ENCODE measurements at regions not wholly inside any gene's neighbourhood (a gene's known extent, or its start where the extent isn't known, plus 50 kb on each side); places are given as distances from the start of the nearest gene placed in this dataset.

GRCh38 chr10:30190577-30191552, 131.5 kb upstream of the JCAD start:
- no peak for DNase-seq
- Mint-ChIP-seq H3K9me3 (peaks cover 0 to 8% (median 0%) of the 10 kb centered on the region in 7 donors), H3K27ac (no peak overlapping the region), H3K4me1 (peaks cover 8 to 11% (median 8%) of the 10 kb centered on the region in 3 donors), H3K36me3 (no peaks in the 10 kb centered on the region), H3K27me3 (no peaks in the 10 kb centered on the region), H3K4me3 (no peak overlapping the region)
- ATAC-seq (ENCODE audit: low read depth in 2 of 2), result no peak

- Mint-ChIP-seq H3K4me1 (peaks cover 8 to 11% (median 8%) of the 10 kb centered on the region in 3 donors), H3K36me3 (no peaks in the 10 kb centered on the region), H3K27ac (no peak overlapping the region), H3K9me3 (peaks cover 0 to 4% (median 0%) of the 10 kb centered on the region in 7 donors), H3K27me3 (no peaks in the 10 kb centered on the region), H3K4me3 (no peak overlapping the region)
- ATAC-seq (ENCODE audit: low read depth in 2 of 2) (no peak), DNase-seq (no peak)
Measured at GRCh38 chr10:30189238-30189580, 129.8 kb upstream of the JCAD start.

GRCh38 chr10:30188556-30189237, 129.3 kb upstream of the JCAD start:
- ATAC-seq (ENCODE audit: low read depth in 2 of 2) (no peak), DNase-seq (no peak)
- no peaks in the 10 kb centered on the region for H3K9me3 Mint-ChIP-seq
- peaks cover 8 to 11% (median 8%) of the 10 kb centered on the region in 3 donors for H3K4me1 Mint-ChIP-seq
- H3K4me3 Mint-ChIP-seq, result no peak overlapping the region
- H3K27ac Mint-ChIP-seq, result no peak overlapping the region
- no peaks in the 10 kb centered on the region for H3K36me3 Mint-ChIP-seq
- no peaks in the 10 kb centered on the region for H3K27me3 Mint-ChIP-seq

GRCh38 chr10:30188101-30188500, 128.7 kb upstream of the JCAD start:
- Mint-ChIP-seq H3K27me3 (no peaks in the 10 kb centered on the region), H3K9me3 (no peaks in the 10 kb centered on the region), H3K4me3 (no peak overlapping the region), H3K36me3 (no peaks in the 10 kb centered on the region), H3K4me1 (peaks cover 8 to 11% (median 8%) of the 10 kb centered on the region in 3 donors), H3K27ac (no peak overlapping the region)
- no peak for ATAC-seq (ENCODE audit: low read depth in 2 of 2)
- no peak for DNase-seq

- Mint-ChIP-seq H3K27me3 (no peaks in the 10 kb centered on the region), H3K36me3 (no peaks in the 10 kb centered on the region), H3K4me3 (no peak overlapping the region), H3K27ac (no peak overlapping the region), H3K4me1 (peaks cover 8 to 11% (median 8%) of the 10 kb centered on the region in 3 donors), H3K9me3 (no peaks in the 10 kb centered on the region)
- DNase-seq (no peak), ATAC-seq (ENCODE audit: low read depth in 2 of 2) (no peak)
Measured at GRCh38 chr10:30187010-30187409, 127.6 kb upstream of the JCAD start.

- H3K9me3 Mint-ChIP-seq, result no peaks in the 10 kb centered on the region
- H3K27ac Mint-ChIP-seq, result peak overlapping the region in 1 of 6 donors; percentile 13
- H3K36me3 Mint-ChIP-seq, result no peaks in the 10 kb centered on the region
- no peak for DNase-seq
- no peak for ATAC-seq (ENCODE audit: low read depth in 2 of 2)
- peaks cover 8 to 11% (median 8%) of the 10 kb centered on the region in 3 donors for H3K4me1 Mint-ChIP-seq
- H3K4me3 Mint-ChIP-seq, result peak overlapping the region in 4 of 8 donors; percentile 25 to 46 (median 29)
- no peaks in the 10 kb centered on the region for H3K27me3 Mint-ChIP-seq
Measured at GRCh38 chr10:30186371-30186875, 127.0 kb upstream of the JCAD start.

GRCh38 chr10:30185916-30186315, 126.5 kb upstream of the JCAD start:
- no peaks in the 10 kb centered on the region for H3K9me3 Mint-ChIP-seq
- no peak for DNase-seq
- H3K27ac Mint-ChIP-seq, result no peak overlapping the region
- peak overlapping the region in 1 of 8 donors; percentile 46 for H3K4me3 Mint-ChIP-seq
- no peaks in the 10 kb centered on the region for H3K27me3 Mint-ChIP-seq
- H3K4me1 Mint-ChIP-seq, result peaks cover 8 to 11% (median 8%) of the 10 kb centered on the region in 3 donors
- H3K36me3 Mint-ChIP-seq, result no peaks in the 10 kb centered on the region
- no peak for ATAC-seq (ENCODE audit: low read depth in 2 of 2)

GRCh38 chr10:30185341-30185740, 126.0 kb upstream of the JCAD start:
- no peaks in the 10 kb centered on the region for H3K27me3 Mint-ChIP-seq
- no peaks in the 10 kb centered on the region for H3K9me3 Mint-ChIP-seq
- DNase-seq (no peak), ATAC-seq (ENCODE audit: low read depth in 2 of 2) (no peak)
- H3K4me3 Mint-ChIP-seq, result no peak overlapping the region
- peaks cover 8 to 11% (median 8%) of the 10 kb centered on the region in 3 donors for H3K4me1 Mint-ChIP-seq
- H3K36me3 Mint-ChIP-seq, result no peaks in the 10 kb centered on the region
- no peak overlapping the region for H3K27ac Mint-ChIP-seq

GRCh38 chr10:30184397-30185033, 125.1 kb upstream of the JCAD start:
- Mint-ChIP-seq H3K36me3 (no peaks in the 10 kb centered on the region), H3K27ac (no peak overlapping the region), H3K4me1 (peaks cover 8 to 11% (median 8%) of the 10 kb centered on the region in 3 donors), H3K9me3 (no peaks in the 10 kb centered on the region), H3K4me3 (no peak overlapping the region), H3K27me3 (peaks cover 0 to 4% (median 0%) of the 10 kb centered on the region in 3 donors)
- ATAC-seq (ENCODE audit: low read depth in 2 of 2), result no peak
- no peak for DNase-seq

- H3K4me1 Mint-ChIP-seq, result peaks cover 8 to 11% (median 8%) of the 10 kb centered on the region in 3 donors
- no peak overlapping the region for H3K4me3 Mint-ChIP-seq
- no peak for ATAC-seq (ENCODE audit: low read depth in 2 of 2)
- H3K27ac Mint-ChIP-seq, result no peak overlapping the region
- H3K27me3 Mint-ChIP-seq, result peaks cover 0 to 4% (median 0%) of the 10 kb centered on the region in 3 donors
- DNase-seq, result no peak
- H3K36me3 Mint-ChIP-seq, result no peaks in the 10 kb centered on the region
- no peaks in the 10 kb centered on the region for H3K9me3 Mint-ChIP-seq
Measured at GRCh38 chr10:30183055-30183402, 123.6 kb upstream of the JCAD start.

- Mint-ChIP-seq H3K36me3 (no peaks in the 10 kb centered on the region), H3K4me3 (no peak overlapping the region), H3K4me1 (peaks cover 8 to 11% (median 8%) of the 10 kb centered on the region in 3 donors), H3K9me3 (no peaks in the 10 kb centered on the region), H3K27ac (peak overlapping the region in 1 of 6 donors; percentile 52), H3K27me3 (peaks cover 0 to 4% (median 0%) of the 10 kb centered on the region in 3 donors)
- DNase-seq (no peak), ATAC-seq (ENCODE audit: low read depth in 2 of 2) (no peak)
Measured at GRCh38 chr10:30182191-30183054, 123.0 kb upstream of the JCAD start.

GRCh38 chr10:30178356-30178964, 119.1 kb upstream of the JCAD start:
- no peak for DNase-seq
- H3K27me3 Mint-ChIP-seq, result peaks cover 0 to 4% (median 0%) of the 10 kb centered on the region in 3 donors
- no peaks in the 10 kb centered on the region for H3K36me3 Mint-ChIP-seq
- H3K27ac Mint-ChIP-seq, result no peak overlapping the region
- H3K9me3 Mint-ChIP-seq, result no peaks in the 10 kb centered on the region
- no peaks in the 10 kb centered on the region for H3K4me1 Mint-ChIP-seq
- no peak for ATAC-seq (ENCODE audit: low read depth in 2 of 2)
- no peak overlapping the region for H3K4me3 Mint-ChIP-seq

All from naive B cell (primary cell).